Liver (tissue), 3 donors: ENCODE measurements at regions not wholly inside any gene's neighbourhood (a gene's known extent, or its start where the extent isn't known, plus 50 kb on each side); places are given as distances from the start of the nearest gene placed in this dataset.

ENCODE experiments used
- CTCF ChIP-seq: fragments of 150-350 bp; IDR thresholded peaks from 2 replicates; pipeline ENCODE4 v1.5.1; 2017; ENCODE audit warnings: improper control_type of control experiment, low read depth, low read length; ENCODE audit not compliant: missing input control
- HNF4G ChIP-seq: IDR thresholded peaks from 2 replicates; pipeline ENCODE4 v1.6.1; 2016; ENCODE audit warnings: antibody characterized with exemption
- YY1 ChIP-seq: IDR thresholded peaks from 2 replicates; pipeline ENCODE4 v1.6.1; 2016; ENCODE audit warnings: antibody characterized with exemption, mild to moderate bottlenecking
- donor health status: healthy.
- donor health status: healthy.

- TF ChIP-seq CTCF (no peak), YY1 (no peak), HNF4G (no peak)
These were observed 141.9 kb upstream of the EXOC2 start for GRCh38 chr6:834866-835265.
